Psoas muscle (tissue), 7 donors: ENCODE measurements at regions not wholly inside any gene's neighbourhood (a gene's known extent, or its start where the extent isn't known, plus 50 kb on each side); places are given as distances from the start of the nearest gene placed in this dataset.

Source experiments
- ATAC-seq, 4 donors: fragments of 200-7000 bp; cut with Tn5 transposase; one replicate each; pipeline ENCODE4 v1.9.1; 2020; ENCODE audit warnings: moderate library complexity in 3 of 4, mild to moderate bottlenecking in 2 of 4
- DNase-seq, 2 donors: peaks; one replicate each; pipeline ENCODE4 v3.0.0-alpha.2; 2020
- H3K27ac ChIP-seq: fragments of 200-600 bp; one replicate; pipeline ENCODE4 v1.8.0; 2022
- H3K27me3 ChIP-seq, 3 donors: fragments of 200-600 bp in 1 of 3; one replicate each; pipeline versions ENCODE4 v1.6.1 to v1.8.0; 2013 to 2022; ENCODE audit warnings: low read length in 2 of 3, mild to moderate bottlenecking in 2 of 3, moderate library complexity in 1 of 3; ENCODE audit not compliant: insufficient read depth in 3 of 3
- H3K36me3 ChIP-seq, 2 donors: fragments of 200-600 bp in 1 of 2; one replicate each; pipeline versions ENCODE4 v1.6.1 to v1.8.0; 2013 to 2022; ENCODE audit warnings: low read depth in 1 of 2, mild to moderate bottlenecking in 1 of 2, moderate library complexity in 1 of 2; ENCODE audit not compliant: insufficient read depth in 1 of 2
- H3K4me1 ChIP-seq: fragments of 200-600 bp; one replicate; pipeline ENCODE4 v1.8.0; 2022
- H3K4me3 ChIP-seq: fragments of 200-600 bp; one replicate; pipeline ENCODE4 v1.8.0; 2022; ENCODE audit warnings: mild to moderate bottlenecking
- H3K9me3 ChIP-seq: fragments of 200-600 bp; one replicate; pipeline ENCODE4 v1.8.0; 2022
- WGBS, 3 donors: extraction: QIAGEN DNeasy Blood & Tissue Kit; methylation state at CpG; one replicate each; pipeline versions ENCODE4 v1.1.6 to v1.1.7; 2013; 5-methylcytosine and 5-hydroxymethylcytosine counted together
- intact Hi-C, 2 donors: fragments of 100-400 bp; cut with DNase I; formaldehyde crosslinking; loops; one replicate each; pipeline versions ENCODE4 v1.11.0 to v1.14.2; 2022
- TF ChIP-seq, protein P1 (sequence below): fragments of 200-600 bp; IDR thresholded peaks from one replicate; pipeline ENCODE4 v1.8.0; 2022; ENCODE audit warnings: antibody characterized with exemption
- donor health status: healthy with polysubstance abuse.
- donor health status: DM: no; HTN: no; CAD: no; lungs with moderate emphysema.
- donor health status: Bipolar disorder and iron deficiency.
- donor health status: healthy.
- donor health status: DM: yes; HTN: yes; CAD: no.
- donor health status: DM: no; HTN: no; CAD: no.
- donor health status: DM: yes; HTN: yes; CAD: no.

DNA sequence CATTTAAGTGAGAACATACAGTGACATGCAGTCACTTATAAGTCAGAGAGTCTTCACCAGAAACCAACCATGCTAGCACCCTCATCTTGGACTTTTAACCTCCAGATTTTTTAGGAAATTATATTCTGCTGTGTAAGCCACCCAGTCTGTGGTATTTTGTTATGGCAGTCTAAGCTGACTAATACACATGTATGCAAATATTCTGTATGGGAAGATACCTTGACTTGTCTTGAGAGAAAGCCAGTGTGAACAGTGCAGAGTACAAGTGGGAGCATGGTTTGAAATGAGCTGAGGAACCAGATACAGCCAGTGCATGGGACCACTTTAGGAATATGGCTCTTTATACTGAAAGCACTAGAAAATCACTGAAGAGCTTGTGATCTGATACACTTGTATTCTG, 110.4 kb upstream of the MAP9 start:
- DNase-seq (no peak), ATAC-seq (no peak)
- Histone ChIP-seq H3K4me1 (no peaks in the 10 kb centered on the region), H3K27ac (no peak overlapping the region), H3K36me3 (no peaks in the 10 kb centered on the region), H3K27me3 (no peaks in the 10 kb centered on the region), H3K4me3 (no peak overlapping the region), H3K9me3 (no peaks in the 10 kb centered on the region)
- intact Hi-C loops = no loop called here
- TF ChIP-seq, protein P1, sequence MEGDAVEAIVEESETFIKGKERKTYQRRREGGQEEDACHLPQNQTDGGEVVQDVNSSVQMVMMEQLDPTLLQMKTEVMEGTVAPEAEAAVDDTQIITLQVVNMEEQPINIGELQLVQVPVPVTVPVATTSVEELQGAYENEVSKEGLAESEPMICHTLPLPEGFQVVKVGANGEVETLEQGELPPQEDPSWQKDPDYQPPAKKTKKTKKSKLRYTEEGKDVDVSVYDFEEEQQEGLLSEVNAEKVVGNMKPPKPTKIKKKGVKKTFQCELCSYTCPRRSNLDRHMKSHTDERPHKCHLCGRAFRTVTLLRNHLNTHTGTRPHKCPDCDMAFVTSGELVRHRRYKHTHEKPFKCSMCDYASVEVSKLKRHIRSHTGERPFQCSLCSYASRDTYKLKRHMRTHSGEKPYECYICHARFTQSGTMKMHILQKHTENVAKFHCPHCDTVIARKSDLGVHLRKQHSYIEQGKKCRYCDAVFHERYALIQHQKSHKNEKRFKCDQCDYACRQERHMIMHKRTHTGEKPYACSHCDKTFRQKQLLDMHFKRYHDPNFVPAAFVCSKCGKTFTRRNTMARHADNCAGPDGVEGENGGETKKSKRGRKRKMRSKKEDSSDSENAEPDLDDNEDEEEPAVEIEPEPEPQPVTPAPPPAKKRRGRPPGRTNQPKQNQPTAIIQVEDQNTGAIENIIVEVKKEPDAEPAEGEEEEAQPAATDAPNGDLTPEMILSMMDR = no peak

DNA sequence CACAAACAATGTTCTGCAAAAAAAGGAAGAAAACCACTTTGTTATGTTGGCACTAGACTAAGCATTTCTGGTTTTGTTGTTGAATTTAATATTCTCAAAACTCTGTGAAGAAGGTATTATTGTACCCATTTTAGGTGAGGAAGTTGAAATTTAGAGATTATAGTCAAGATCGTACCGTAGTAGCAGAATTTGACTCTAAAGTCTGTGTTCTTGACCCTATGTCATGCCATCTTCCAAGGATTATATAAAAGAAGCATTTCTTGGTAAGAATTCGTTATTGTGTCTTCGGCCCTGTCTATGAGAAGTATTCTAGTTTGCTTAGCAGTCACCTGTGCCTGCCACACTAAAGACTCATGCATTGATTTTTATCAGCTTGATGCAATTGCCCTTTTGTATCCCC, 104.4 kb upstream of the MAP9 start:
- intact Hi-C loops = no loop called here
- 92 to 96% (median 95%) methylated on average over 4 of the region's 4 CpGs for WGBS, 3 donors
- no peaks in the 10 kb centered on the region for H3K27me3 ChIP-seq

DNA sequence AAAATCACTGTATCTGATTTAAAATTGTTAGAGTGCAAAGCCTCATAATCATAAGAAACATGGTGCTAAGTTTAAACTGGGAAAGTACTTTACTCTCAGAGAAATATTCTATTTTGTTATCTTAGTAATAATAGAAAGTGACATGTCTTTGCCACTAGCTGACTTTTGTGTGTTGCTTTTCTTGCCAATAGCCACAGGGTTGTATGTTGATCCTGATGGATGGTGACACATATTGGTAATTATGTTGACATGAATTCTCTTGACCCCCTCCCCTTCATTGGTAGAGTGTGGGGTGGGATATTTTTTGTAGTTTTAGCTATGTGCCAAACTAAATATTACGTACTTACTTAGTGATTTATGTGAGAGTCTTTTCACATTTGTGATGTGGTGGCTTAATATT, 103.1 kb upstream of the MAP9 start:
- DNase-seq (no peak), ATAC-seq (no peak)
- intact Hi-C loops = no loop called here
- H3K36me3 ChIP-seq = no peaks in the 10 kb centered on the region
- no peaks in the 10 kb centered on the region for H3K4me1 ChIP-seq
- H3K27ac ChIP-seq = no peak overlapping the region
- H3K9me3 ChIP-seq = no peaks in the 10 kb centered on the region
- no peak overlapping the region for H3K4me3 ChIP-seq
- H3K27me3 ChIP-seq = no peaks in the 10 kb centered on the region
- 85 to 88% (median 85%) methylated on average over 1 of the region's 1 CpG for whole genome bisulfite sequencing, 3 donors
- TF ChIP-seq, protein P1 = no peak

More for the DNA sequence above, 104.4 kb upstream of the MAP9 start:
- no peak for ATAC-seq
- no peaks in the 10 kb centered on the region for H3K9me3 ChIP-seq
- TF ChIP-seq, protein P1 = no peak
- no peak for DNase-seq
- H3K4me3 ChIP-seq = no peak overlapping the region
- H3K4me1 ChIP-seq = no peaks in the 10 kb centered on the region
- no peaks in the 10 kb centered on the region for H3K36me3 ChIP-seq
- H3K27ac ChIP-seq = no peak overlapping the region

DNA sequence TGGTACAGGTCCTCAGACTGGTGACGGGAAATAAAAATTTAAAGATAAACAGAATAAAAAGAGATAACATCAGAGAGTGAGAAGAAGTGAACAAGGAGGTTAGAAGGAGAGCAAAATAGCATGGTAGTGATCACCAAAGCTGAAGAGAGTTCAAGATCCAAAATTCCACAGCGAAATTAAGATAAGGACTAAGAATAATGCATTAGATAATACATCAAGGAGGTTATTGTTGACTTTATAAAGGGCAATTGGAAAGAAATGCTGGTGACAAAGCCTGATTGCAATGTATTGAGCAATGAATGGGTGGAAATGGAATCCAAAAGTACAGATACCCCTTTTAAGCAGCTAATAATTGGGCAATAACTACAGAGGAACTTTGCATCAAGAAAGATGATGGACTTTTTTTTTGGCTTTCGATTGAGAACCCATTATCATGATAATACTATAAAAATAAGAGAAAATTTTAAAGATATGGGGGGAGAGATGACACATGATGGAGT, 101.6 kb upstream of the MAP9 start:
- Histone ChIP-seq H3K27me3 (no peaks in the 10 kb centered on the region), H3K9me3 (no peaks in the 10 kb centered on the region), H3K4me1 (no peaks in the 10 kb centered on the region), H3K36me3 (no peaks in the 10 kb centered on the region), H3K27ac (no peak overlapping the region), H3K4me3 (no peak overlapping the region)
- TF ChIP-seq, protein P1 = no peak
- intact Hi-C loops = no loop called here
- 87% methylated on average over 3 of the region's 3 CpGs for WGBS, 3 donors
- no peak for DNase-seq
- ATAC-seq = no peak

DNA sequence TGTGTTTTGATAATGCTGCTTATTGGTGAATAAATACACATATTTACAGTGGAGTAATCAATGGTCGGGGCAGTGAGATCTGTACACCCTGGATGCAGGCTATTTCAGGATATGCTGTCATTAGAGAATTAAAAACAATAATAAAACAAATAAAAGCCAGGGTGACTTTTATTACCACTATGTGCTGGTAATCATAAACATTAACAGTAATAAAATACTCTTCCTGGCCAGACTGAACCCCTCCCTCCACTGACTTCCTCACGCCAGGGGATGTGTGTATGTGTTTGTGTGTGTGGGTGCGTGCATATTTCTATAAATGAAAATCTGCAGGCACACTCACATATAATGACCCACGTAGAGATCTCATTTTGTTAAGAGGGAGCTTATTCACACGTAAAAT, 98.0 kb upstream of the MAP9 start:
- WGBS, 3 donors = 67 to 74% (median 70%) methylated on average over 5 of the region's 5 CpGs

More for the DNA sequence above, 98.0 kb upstream of the MAP9 start:
- no peaks in the 10 kb centered on the region for H3K9me3 ChIP-seq
- TF ChIP-seq, protein P1 = no peak
- H3K4me3 ChIP-seq = no peak overlapping the region
- H3K36me3 ChIP-seq = no peaks in the 10 kb centered on the region
- no peaks in the 10 kb centered on the region for H3K4me1 ChIP-seq
- no peaks in the 10 kb centered on the region for H3K27me3 ChIP-seq
- no peak for DNase-seq
- ATAC-seq = no peak
- intact Hi-C loops = no loop called here
- H3K27ac ChIP-seq = no peak overlapping the region
